ENCODE measurements at regions not wholly inside any gene's neighbourhood (a gene's known extent, or its start where the extent isn't known, plus 50 kb on each side); places are given as distances from the start of the nearest gene placed in this dataset.

DNA sequence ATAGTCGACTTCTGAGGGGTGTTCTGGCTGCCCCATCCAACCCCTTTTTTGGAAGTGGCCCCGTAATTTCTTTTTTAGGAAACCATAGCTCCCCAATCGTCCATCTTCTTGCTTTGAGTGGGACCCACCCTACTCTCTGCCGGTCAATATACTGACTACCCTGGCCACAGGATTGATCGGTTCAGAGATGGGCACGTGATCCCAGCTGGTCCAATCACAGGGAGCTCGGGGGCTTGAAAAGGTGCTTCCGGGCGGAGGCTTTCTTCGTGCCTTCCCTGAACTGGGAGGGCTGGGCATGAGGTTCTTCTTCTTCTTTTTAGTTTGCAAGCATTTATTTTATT is 78.7 kb upstream of the SH3PXD2B start:
- TF ChIP-seq, protein P1, sequence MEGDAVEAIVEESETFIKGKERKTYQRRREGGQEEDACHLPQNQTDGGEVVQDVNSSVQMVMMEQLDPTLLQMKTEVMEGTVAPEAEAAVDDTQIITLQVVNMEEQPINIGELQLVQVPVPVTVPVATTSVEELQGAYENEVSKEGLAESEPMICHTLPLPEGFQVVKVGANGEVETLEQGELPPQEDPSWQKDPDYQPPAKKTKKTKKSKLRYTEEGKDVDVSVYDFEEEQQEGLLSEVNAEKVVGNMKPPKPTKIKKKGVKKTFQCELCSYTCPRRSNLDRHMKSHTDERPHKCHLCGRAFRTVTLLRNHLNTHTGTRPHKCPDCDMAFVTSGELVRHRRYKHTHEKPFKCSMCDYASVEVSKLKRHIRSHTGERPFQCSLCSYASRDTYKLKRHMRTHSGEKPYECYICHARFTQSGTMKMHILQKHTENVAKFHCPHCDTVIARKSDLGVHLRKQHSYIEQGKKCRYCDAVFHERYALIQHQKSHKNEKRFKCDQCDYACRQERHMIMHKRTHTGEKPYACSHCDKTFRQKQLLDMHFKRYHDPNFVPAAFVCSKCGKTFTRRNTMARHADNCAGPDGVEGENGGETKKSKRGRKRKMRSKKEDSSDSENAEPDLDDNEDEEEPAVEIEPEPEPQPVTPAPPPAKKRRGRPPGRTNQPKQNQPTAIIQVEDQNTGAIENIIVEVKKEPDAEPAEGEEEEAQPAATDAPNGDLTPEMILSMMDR (IDR thresholded peaks at IDR 0.05), result no peak
- TF ChIP-seq POLR2A (IDR thresholded peaks at IDR 0.05), result no peak

Measured in lower leg skin (tissue), 3 donors.